ENCODE measurements at regions not wholly inside any gene's neighbourhood (a gene's known extent, or its start where the extent isn't known, plus 50 kb on each side); places are given as distances from the start of the nearest gene placed in this dataset.

DNA sequence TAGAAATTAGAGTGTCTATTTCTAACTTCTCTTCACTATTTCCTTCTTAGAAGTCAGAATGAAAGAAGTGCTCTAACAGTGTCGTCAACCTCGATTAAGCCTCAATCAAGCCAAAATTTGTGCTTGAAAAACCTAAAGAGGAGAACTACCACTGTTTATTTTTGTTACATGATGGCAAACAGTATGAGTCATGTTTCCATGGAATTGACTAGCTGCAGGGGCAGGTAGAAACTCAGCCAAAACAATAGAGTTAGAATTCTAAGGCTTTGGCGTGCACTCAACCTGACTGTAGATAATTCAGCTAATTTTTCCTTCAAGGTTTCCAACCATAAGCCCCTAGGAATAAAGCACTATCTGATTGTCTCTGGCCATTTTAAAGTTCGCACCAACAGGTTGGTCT is 415.9 kb downstream of the ETS1 start:
- no peaks in the 10 kb centered on the region for H3K9me3 Mint-ChIP-seq (ENCODE audit: insufficient read depth)
- DNase-seq (no peak), ATAC-seq (no peak)
- no peaks in the 10 kb centered on the region for H3K4me1 Mint-ChIP-seq (ENCODE audit: low read depth)
- no peak overlapping the region for H3K27ac Mint-ChIP-seq
- ChIA-PET POLR2A (interaction anchor here (1.3 kb wide), 1 partner anchor 347 kb away, joined by 3 read pairs; no protein-coding TSS in a partner anchor), CTCF (interaction anchor here (1.1 to 13.1 kb wide), 36 partner anchors 10 to 714 kb away, joined by 3 to 206 read pairs (median 6); no protein-coding TSS in a partner anchor)
- H3K36me3 Mint-ChIP-seq (ENCODE audit: low read depth), result no peaks in the 10 kb centered on the region
- H3K4me3 Mint-ChIP-seq, result no peak overlapping the region
- peaks cover 11% of the 10 kb centered on the region for H3K27me3 Mint-ChIP-seq (ENCODE audit: low read depth)

DNA sequence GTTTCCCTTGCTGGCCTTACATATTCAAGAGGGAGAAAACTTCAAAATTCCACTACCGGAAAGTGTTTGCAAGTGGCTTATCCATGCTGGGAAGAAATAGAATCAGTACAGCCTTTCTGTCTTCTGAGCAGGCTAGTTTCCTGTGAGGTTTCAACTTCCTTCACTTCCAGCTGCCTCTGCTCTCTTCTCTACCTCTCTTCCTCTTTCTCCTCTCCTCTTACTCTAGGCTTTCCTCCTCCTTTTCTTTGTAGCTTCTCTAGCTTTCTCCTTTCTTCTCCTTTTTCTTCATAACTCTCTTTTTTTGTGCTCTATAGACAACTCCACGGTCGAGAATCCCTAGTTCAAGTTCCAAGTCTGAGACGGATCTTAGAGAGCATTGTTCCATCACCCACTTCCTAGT is 421.8 kb downstream of the ETS1 start:
- ChIA-PET CTCF (interaction anchor here (1.2 to 13.1 kb wide), 4 partner anchors 6 to 136 kb away, joined by 3 to 176 read pairs (median 6); no protein-coding TSS in a partner anchor), POLR2A (no interaction called here)

DNA sequence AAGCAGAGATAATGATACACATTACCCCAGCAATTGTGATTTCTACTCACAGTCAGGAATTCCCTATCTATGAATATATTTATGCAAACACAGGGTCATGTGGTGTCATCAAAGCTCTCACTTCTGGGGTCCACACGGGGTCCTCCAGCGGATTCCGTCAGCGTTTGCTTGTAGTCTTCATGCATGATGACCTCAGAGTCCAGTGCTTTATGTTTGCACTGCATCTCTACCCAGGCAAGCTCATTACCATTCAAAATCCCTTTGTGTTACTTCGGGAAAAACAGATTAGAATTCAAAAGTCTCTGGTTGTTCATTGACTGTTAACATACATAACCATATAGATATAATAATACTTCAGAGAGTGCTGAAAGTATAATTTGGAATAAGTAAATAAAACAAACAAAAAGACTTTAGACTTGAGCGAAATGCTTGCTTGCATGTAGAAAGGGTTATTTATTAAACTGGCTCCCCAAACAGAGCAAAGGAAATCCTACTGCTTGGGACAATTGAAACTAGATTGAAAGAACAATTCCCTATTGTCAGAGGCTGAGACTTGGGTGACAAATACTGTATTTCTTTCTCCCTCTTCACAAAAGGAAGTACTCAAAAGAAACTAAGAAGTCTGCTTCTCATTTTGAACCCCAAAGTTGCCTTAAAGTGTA is 423.1 kb downstream of the ETS1 start:
- peaks cover 15% of the 10 kb centered on the region for H3K27me3 Mint-ChIP-seq (ENCODE audit: low read depth)
- CTCF ChIA-PET, result interaction anchor here (1.2 to 2.4 kb wide), 5 partner anchors 13 to 666 kb away, joined by 3 to 8 read pairs (median 5); no protein-coding TSS in a partner anchor
- POLR2A ChIA-PET, result no interaction called here

More for the DNA sequence above, 421.8 kb downstream of the ETS1 start:
- Mint-ChIP-seq H3K36me3 (ENCODE audit: low read depth) (no peaks in the 10 kb centered on the region), H3K4me1 (ENCODE audit: low read depth) (peaks cover 6% of the 10 kb centered on the region), H3K27ac (no peak overlapping the region), H3K27me3 (ENCODE audit: low read depth) (peaks cover 14% of the 10 kb centered on the region), H3K4me3 (no peak overlapping the region), H3K9me3 (ENCODE audit: insufficient read depth) (no peaks in the 10 kb centered on the region)
- DNase-seq (no peak), ATAC-seq (no peak)

DNA sequence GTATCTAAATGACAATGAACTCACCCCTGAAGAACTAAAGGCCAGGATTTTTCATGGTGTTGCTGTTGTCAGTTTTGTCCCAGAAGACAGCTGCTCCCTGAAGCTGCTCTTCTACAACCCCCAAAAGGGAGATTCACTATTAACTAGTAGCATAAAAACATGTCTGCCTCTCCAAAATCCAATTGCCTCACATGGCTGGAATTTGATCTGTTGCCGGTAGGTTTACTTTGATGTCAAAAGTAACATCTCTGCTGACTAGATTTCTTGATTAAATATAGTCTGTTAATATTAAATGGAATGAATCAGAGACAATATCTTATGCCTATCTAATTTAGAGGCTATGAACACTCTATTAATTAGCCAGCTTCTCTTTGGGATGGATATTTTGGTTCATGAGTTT is 425.4 kb downstream of the ETS1 start:
- Mint-ChIP-seq H3K27ac (no peak overlapping the region), H3K4me1 (ENCODE audit: low read depth) (peaks cover 18% of the 10 kb centered on the region), H3K27me3 (ENCODE audit: low read depth) (peaks cover 6% of the 10 kb centered on the region), H3K9me3 (ENCODE audit: insufficient read depth) (no peaks in the 10 kb centered on the region), H3K4me3 (no peak overlapping the region), H3K36me3 (ENCODE audit: low read depth) (no peaks in the 10 kb centered on the region)
- no peak for ATAC-seq
- ChIA-PET CTCF (interaction anchor here (1.0 to 8.5 kb wide), 9 partner anchors 9 to 469 kb away, joined by 3 to 176 read pairs (median 80); no protein-coding TSS in a partner anchor), POLR2A (no interaction called here)
- no peak for DNase-seq

More for the DNA sequence above, 423.1 kb downstream of the ETS1 start:
- no peak overlapping the region for H3K27ac Mint-ChIP-seq
- H3K36me3 Mint-ChIP-seq (ENCODE audit: low read depth), result no peaks in the 10 kb centered on the region
- no peak overlapping the region for H3K4me3 Mint-ChIP-seq
- no peak for ATAC-seq
- no peak for DNase-seq
- no peaks in the 10 kb centered on the region for H3K9me3 Mint-ChIP-seq (ENCODE audit: insufficient read depth)
- H3K4me1 Mint-ChIP-seq (ENCODE audit: low read depth), result peaks cover 6% of the 10 kb centered on the region

DNA sequence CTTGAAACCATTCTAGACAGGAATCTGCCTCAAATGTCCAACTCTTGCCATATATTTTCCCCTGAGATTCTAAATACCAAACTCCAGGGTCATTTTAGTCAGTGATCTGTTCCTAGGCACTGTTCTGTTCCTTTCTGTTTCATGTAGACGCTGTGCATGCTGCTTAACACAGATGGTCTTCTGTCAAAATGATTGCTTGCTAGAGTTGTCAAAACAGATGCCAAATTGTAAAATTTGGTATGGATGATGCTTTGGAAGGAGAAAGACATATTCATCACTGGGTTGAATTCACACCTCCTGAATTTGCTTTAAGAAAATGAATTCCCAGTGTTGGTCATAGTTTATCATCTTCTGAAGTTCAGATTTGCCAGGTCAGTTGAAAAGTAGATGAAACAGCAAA is 425.9 kb downstream of the ETS1 start:
- Mint-ChIP-seq H3K27me3 (ENCODE audit: low read depth) (peaks cover 6% of the 10 kb centered on the region), H3K36me3 (ENCODE audit: low read depth) (no peaks in the 10 kb centered on the region), H3K4me3 (no peak overlapping the region), H3K27ac (no peak overlapping the region), H3K4me1 (ENCODE audit: low read depth) (peaks cover 19% of the 10 kb centered on the region), H3K9me3 (ENCODE audit: insufficient read depth) (no peaks in the 10 kb centered on the region)
- DNase-seq (no peak), ATAC-seq (no peak)
- CTCF ChIA-PET, result interaction anchor here (1.0 to 8.5 kb wide), 9 partner anchors 10 to 670 kb away, joined by 3 to 176 read pairs (median 80); no protein-coding TSS in a partner anchor
- POLR2A ChIA-PET, result no interaction called here

DNA sequence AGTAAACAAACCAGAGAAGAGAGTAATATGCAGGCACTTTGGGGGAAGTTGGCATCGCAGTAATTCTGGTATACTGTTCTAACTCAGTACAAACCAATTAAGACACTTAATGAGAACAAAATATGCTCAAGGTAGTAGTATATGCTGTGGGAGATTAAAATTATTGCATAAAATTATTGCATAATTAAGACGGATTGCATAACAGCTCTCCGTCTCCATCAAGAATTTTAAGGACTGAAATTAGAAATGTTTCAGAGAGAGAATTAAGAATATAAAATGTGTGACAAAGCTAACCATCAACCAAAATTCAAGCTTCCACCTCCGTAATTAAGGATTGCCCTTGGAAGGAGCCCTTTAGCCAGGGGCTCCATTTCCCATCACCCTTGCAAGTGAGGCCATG is 428.5 kb downstream of the ETS1 start:
- H3K4me1 Mint-ChIP-seq (ENCODE audit: low read depth), result peaks cover 13% of the 10 kb centered on the region
- no peak overlapping the region for H3K27ac Mint-ChIP-seq
- ChIA-PET POLR2A (no interaction called here), CTCF (interaction anchor here (0.8 to 8.5 kb wide), 30 partner anchors 8 to 706 kb away, joined by 3 to 176 read pairs (median 12); no protein-coding TSS in a partner anchor)
- no peaks in the 10 kb centered on the region for H3K9me3 Mint-ChIP-seq (ENCODE audit: insufficient read depth)
- ATAC-seq (no peak), DNase-seq (no peak)
- no peaks in the 10 kb centered on the region for H3K36me3 Mint-ChIP-seq (ENCODE audit: low read depth)
- no peak overlapping the region for H3K4me3 Mint-ChIP-seq
- H3K27me3 Mint-ChIP-seq (ENCODE audit: low read depth), result peaks cover 12% of the 10 kb centered on the region

DNA sequence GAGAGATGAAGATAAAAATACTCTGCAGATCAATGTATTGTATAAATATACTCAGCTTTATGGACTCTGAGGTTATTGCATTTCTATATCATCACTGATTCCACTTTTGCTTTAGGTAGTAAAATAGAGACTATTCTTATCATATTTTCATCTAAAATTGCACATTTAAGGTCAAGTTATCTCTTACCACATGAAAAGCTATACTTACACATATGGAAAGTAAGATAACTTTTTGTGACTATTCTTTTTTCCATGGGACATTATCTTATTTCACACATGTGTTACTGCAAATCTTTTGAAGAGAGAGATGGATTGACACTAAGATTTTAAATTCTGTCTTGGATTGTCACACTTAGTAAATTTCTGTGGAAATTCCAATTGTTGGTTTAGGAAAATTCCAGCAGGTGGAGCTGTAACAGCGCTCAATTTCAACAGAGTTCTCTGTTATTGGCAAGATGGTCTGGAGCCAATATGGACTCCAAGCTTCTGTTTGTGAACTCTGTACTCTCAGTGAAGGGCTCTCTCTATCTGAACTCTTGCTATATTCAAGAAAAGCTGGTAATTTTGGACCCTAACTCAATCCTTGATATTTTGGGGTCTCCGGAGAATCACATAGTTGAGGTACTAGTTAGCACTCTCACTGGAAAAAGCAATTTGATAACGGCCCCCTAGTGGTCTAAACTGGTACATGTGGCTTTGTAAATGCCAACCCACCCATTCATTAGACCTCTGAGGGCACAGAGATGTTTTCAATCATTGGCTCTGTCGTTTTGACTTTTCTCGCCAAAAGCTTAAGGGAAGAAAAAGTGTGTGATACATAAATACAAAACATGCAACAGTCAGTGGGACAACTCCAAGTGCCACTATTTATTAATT is 429.7 kb downstream of the ETS1 start:
- peaks cover 12% of the 10 kb centered on the region for H3K27me3 Mint-ChIP-seq (ENCODE audit: low read depth)
- ATAC-seq, result peak; percentile 93
- no peaks in the 10 kb centered on the region for H3K36me3 Mint-ChIP-seq (ENCODE audit: low read depth)
- no peaks in the 10 kb centered on the region for H3K9me3 Mint-ChIP-seq (ENCODE audit: insufficient read depth)
- ChIA-PET CTCF (interaction anchor here (0.6 to 8.5 kb wide), 119 partner anchors 10 to 865 kb away, joined by 3 to 176 read pairs (median 5); partner anchors contain the start of gene KCNJ1), POLR2A (interaction anchor here (1.5 to 1.7 kb wide), 2 partner anchors 118 to 120 kb away, joined by 5 read pairs; no protein-coding TSS in a partner anchor)
- H3K4me3 Mint-ChIP-seq, result peak overlapping the region; percentile 68
- H3K27ac Mint-ChIP-seq, result peak overlapping the region; percentile 83
- peaks cover 13% of the 10 kb centered on the region for H3K4me1 Mint-ChIP-seq (ENCODE audit: low read depth)
- DNase-seq, result peak; percentile 79

DNA sequence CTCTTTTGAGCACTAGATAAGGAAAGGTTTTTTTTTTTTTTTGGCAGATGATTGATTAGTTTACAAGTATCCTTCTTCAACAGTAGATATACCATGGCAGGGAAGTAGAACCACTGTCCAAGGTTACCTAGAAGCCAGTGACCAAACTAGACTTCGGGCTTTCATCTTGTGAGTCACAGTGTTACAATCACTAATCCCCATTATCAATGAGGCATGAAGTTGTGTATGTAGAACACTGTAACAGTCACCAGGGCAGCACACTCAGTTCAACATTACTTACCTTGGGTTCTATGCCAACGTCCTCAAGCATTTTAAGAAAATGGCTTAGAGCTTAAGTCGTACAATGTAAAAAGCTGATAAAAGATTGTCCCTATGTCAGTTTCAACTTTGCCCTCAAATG is 430.9 kb downstream of the ETS1 start:
- Mint-ChIP-seq H3K36me3 (ENCODE audit: low read depth) (no peaks in the 10 kb centered on the region), H3K4me1 (ENCODE audit: low read depth) (peaks cover 13% of the 10 kb centered on the region), H3K27me3 (ENCODE audit: low read depth) (peaks cover 11% of the 10 kb centered on the region), H3K9me3 (ENCODE audit: insufficient read depth) (no peaks in the 10 kb centered on the region), H3K27ac (no peak overlapping the region), H3K4me3 (no peak overlapping the region)
- CTCF ChIA-PET, result interaction anchor here (0.9 to 8.5 kb wide), 42 partner anchors 9 to 866 kb away, joined by 3 to 176 read pairs (median 10); no protein-coding TSS in a partner anchor
- DNase-seq (no peak), ATAC-seq (no peak)
- POLR2A ChIA-PET, result no interaction called here

DNA sequence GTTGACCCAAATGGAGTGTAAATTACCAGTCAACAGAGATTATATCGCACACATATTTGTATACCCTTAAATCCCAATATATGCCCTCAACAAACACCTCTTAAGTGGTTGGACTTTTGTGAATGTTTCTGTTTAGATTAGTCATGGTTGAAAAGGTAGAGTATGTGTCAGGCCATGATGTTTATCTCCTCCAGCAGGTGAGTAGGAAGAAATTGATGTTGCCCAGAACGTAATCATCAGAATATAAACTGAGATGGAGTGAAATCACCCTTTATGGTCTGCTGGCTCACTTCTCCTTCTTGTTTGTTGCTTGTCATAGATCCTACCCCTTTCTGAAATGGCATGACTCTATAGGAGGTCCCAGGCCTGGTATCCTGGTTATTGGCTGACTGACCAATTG is 431.8 kb downstream of the ETS1 start:
- no peak overlapping the region for H3K4me3 Mint-ChIP-seq
- no peaks in the 10 kb centered on the region for H3K9me3 Mint-ChIP-seq (ENCODE audit: insufficient read depth)
- DNase-seq (no peak), ATAC-seq (no peak)
- H3K36me3 Mint-ChIP-seq (ENCODE audit: low read depth), result no peaks in the 10 kb centered on the region
- no peak overlapping the region for H3K27ac Mint-ChIP-seq
- ChIA-PET CTCF (interaction anchor here (3.0 to 8.5 kb wide), 8 partner anchors 16 to 703 kb away, joined by 24 to 176 read pairs (median 101); no protein-coding TSS in a partner anchor), POLR2A (no interaction called here)
- peaks cover 8% of the 10 kb centered on the region for H3K27me3 Mint-ChIP-seq (ENCODE audit: low read depth)
- H3K4me1 Mint-ChIP-seq (ENCODE audit: low read depth), result peaks cover 13% of the 10 kb centered on the region

DNA sequence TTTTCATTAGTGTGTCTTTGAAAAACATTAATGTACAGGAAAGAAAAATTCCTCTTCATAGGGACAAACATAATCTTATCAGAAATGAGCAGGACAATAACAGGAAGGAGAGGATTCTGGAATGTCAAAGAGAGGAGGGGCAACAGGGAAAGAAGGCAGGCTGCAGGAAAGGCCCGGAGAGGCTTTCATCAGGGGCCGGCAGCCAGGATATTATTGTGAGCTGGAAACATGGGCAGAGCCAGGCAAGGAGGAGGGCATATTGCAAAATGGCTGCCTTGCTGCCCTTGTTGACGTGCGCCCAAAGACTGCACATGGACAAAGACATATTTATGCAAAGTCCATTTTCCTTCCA is 433.7 kb downstream of the ETS1 start:
- Mint-ChIP-seq H3K9me3 (ENCODE audit: insufficient read depth) (no peaks in the 10 kb centered on the region), H3K4me1 (ENCODE audit: low read depth) (peaks cover 13% of the 10 kb centered on the region), H3K36me3 (ENCODE audit: low read depth) (no peaks in the 10 kb centered on the region), H3K27me3 (ENCODE audit: low read depth) (peaks cover 8% of the 10 kb centered on the region), H3K4me3 (no peak overlapping the region), H3K27ac (no peak overlapping the region)
- CTCF ChIA-PET, result interaction anchor here (0.7 to 1.9 kb wide), 3 partner anchors 103 to 121 kb away, joined by 4 to 6 read pairs (median 4); no protein-coding TSS in a partner anchor
- POLR2A ChIA-PET, result no interaction called here
- no peak for ATAC-seq
- DNase-seq, result no peak

DNA sequence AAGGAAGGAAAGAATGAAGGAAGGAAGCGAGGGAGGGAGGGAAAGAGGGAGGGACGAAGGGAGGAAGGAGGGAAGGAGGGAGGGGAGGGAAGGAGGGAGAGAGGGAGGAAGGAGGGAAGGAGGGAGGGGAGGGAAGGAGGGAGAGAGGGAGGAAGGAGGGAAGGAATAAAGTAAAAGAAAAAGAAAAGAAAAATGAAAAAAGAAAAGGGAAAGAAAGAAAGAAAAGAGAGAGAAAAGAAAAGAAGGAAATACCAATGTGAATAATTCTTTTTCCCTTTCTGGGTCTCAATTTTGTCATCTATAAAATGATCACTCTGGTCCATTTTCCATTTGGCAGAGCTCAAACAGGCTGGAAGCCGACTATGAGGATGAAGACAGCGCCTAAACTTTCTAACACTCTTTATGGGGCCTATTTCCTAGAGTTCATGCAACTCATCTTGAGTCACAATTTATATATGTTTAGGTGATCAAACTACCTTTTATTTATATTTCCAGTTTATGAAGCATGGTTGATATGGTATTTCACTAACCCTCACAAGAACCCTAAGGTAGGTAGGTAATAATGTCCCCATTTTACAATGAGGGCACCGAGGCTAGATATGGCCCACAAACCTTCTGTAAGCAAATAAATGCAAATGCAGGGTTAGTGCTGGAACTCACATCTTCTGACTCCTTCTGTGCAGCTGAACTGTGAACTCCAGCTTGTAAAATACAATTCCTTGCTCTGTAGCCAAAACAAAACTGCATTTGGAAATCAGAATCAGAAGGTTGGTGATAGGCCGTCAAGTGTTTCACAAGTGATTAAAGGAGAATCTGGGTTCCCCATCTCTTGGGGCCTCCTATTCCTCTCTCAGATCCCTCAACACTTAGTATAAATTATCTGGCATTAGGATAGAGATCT is 434.3 kb downstream of the ETS1 start:
- ChIA-PET CTCF (interaction anchor here (0.7 to 1.9 kb wide), 4 partner anchors 102 to 678 kb away, joined by 4 to 6 read pairs (median 4); no protein-coding TSS in a partner anchor), POLR2A (interaction anchor here (0.7 kb wide), 1 partner anchor 72 kb away, joined by 3 read pairs; no protein-coding TSS in a partner anchor)
- Mint-ChIP-seq H3K27me3 (ENCODE audit: low read depth) (peaks cover 8% of the 10 kb centered on the region), H3K4me3 (no peak overlapping the region), H3K36me3 (ENCODE audit: low read depth) (no peaks in the 10 kb centered on the region), H3K4me1 (ENCODE audit: low read depth) (peaks cover 11% of the 10 kb centered on the region), H3K9me3 (ENCODE audit: insufficient read depth) (no peaks in the 10 kb centered on the region), H3K27ac (no peak overlapping the region)
- ATAC-seq (no peak), DNase-seq (no peak)

Measured in activated CD8-positive, alpha-beta T cell treated with anti-CD3 and anti-CD28 coated beads, Interleukin-2, amount 10 ng/mL, durations not matched to agents 7 days and 5 days (primary cell).